K562 (cell line): ENCODE measurements at regions not wholly inside any gene's neighbourhood (a gene's known extent, or its start where the extent isn't known, plus 50 kb on each side); places are given as distances from the start of the nearest gene placed in this dataset.

Experiments used
- NBN ChIP-seq: fragments of 450-650 bp; IDR thresholded peaks from 2 replicates; pipeline ENCODE4 v1.6.1; 2016; ENCODE audit warnings: low read depth, mild to moderate bottlenecking
- NR2F6 ChIP-seq: fragments of 450-650 bp; formaldehyde crosslinking; IDR thresholded peaks from 2 replicates; pipeline ENCODE4 v1.4.0; 2020; ENCODE audit warnings: mild to moderate bottlenecking
- SRSF3 ChIP-seq: fragments of 200-400 bp; formaldehyde crosslinking; IDR thresholded peaks from 2 replicates; pipeline ENCODE4 v1.6.1; 2016; ENCODE audit warnings: mild to moderate bottlenecking, low read length, moderate library complexity; ENCODE audit not compliant: insufficient read depth
- ZNF407 ChIP-seq: fragments of 450-650 bp; IDR thresholded peaks from 2 replicates; pipeline ENCODE4 v1.6.1; 2016; ENCODE audit warnings: low read depth

- TF ChIP-seq ZNF407 (no peak), NBN (no peak), SRSF3 (no peak), NR2F6 (no peak)
- TF ChIP-seq, all 486 proteins: peak for 0
These were observed 189.9 kb upstream of the RGMB start (continued) for GRCh38 chr5:98583586-98583985.
